Omental fat pad (tissue), 3 donors: ENCODE measurements at regions not wholly inside any gene's neighbourhood (a gene's known extent, or its start where the extent isn't known, plus 50 kb on each side); places are given as distances from the start of the nearest gene placed in this dataset.
"Not testable (repeated sequence)": the region's sequence is repeated elsewhere in the genome, so short reads cannot be mapped to it uniquely, and the experiment has no call there.

Experiments
- ATAC-seq: fragments of 150-250 bp; one replicate; pipeline ENCODE4 v1.9.1; 2016; ENCODE audit warnings: mild to moderate bottlenecking, moderate library complexity; ENCODE audit not compliant: low FRiP score
- DNase-seq: peaks from one replicate; pipeline ENCODE4 v3.0.0-alpha.2; 2019; ENCODE audit warnings: low spot score
- CTCF ChIP-seq, 3 donors: fragments of 450-650 bp; IDR thresholded peaks; one replicate each; pipeline ENCODE4 v1.5.1; 2016 to 2017; ENCODE audit warnings: antibody characterized with exemption in 3 of 3, mild to moderate bottlenecking in 3 of 3, moderate library complexity in 2 of 3

DNA sequence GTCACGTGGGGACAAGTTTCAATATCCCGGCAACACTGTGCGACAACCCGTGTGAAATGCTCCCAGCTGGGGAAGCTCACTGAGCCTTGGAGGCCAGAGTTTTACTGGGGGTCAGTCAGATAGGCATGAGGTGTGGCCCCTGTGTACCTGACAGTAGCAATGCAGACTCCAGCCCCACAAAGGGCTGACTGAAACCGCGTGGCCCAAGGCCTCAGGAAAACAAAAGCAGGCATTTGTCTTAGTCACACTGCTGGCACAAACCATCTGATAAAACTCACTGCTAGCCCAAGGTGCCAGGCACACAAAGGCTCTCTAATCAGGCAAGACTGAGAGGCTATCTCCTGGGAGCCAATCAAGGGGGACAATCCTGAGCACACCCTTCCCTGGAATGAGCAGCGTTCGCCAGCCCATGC lies 786.6 kb upstream of the RAB6C start:
- no peak for ATAC-seq
- DNase-seq = no peak
- no peak for TF ChIP-seq CTCF (IDR thresholded peaks at IDR 0.05)

- no peak for ATAC-seq
- no peak for DNase-seq
- TF ChIP-seq CTCF (IDR thresholded peaks at IDR 0.05) = no peak
These were observed 785.5 kb upstream of the RAB6C start for GRCh38 chr2:129193961-129194360.

DNA sequence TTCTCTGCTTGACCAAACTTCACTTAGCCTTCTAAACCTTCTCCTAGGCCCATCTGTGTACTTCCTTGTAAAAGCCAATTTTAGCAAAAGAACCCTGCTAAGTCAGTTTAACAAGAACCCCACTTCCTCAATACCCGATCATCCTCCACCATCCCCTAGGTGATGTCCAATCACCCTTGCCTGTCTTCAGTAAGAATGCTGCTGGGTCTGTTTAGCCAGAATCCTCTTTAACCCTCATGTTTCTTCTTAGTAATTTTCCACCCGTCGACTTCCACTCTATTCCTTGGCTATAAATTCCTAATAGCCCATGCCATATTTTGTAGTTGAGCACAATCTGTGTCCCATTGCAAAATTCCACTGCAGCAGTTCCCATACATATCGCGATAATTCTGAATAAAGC lies 780.0 kb upstream of the RAB6C start:
- ATAC-seq = no peak
- DNase-seq = no peak

DNA sequence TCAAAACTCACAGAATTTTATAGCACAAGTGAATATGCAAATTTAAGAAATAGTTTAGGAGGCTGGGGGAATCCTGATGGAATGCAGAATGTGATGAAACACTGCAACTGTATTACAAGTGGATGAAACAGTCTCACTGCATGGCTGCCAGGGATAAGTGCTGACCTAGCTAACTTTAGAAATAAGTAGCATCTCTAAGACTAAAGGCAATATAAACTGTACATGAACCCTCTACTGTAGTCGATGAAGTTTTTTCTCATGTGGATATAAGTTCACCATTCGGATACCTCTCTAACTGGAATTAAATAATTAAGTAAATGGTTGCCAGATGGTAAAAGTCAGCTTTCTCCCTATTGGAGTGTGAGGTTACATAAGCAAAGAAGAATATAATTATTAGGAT lies 777.8 kb upstream of the RAB6C start:
- no peak for ATAC-seq

More for the DNA sequence above, 780.0 kb upstream of the RAB6C start:
- TF ChIP-seq CTCF (IDR thresholded peaks at IDR 0.05) = no peak

GRCh38 chr2:129203331-129203730 lies 776.1 kb upstream of the RAB6C start:
- TF ChIP-seq CTCF (IDR thresholded peaks at IDR 0.05) = no peak
- DNase-seq (no peak), ATAC-seq (no peak)

More for the DNA sequence above, 777.8 kb upstream of the RAB6C start:
- no peak for TF ChIP-seq CTCF (IDR thresholded peaks at IDR 0.05)
- no peak for DNase-seq

DNA sequence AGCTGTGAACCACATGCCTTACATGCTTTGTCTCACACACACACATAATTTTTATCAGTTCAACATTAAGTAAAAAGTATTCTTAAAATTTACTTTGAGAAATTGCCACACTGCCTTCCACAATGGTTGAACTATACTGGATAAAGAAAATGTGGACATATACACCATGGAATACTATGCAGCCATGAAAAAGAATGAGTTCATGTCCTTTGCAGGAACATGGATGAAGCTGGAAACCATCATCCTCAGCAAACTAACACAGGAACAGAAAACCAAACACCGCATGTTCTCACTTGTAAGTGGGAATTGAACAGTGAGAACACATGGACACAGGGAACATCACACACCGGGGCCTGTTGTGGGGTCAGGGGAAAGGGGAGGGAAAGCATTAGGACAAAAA lies 774.9 kb upstream of the RAB6C start:
- not testable (repeated sequence) for ATAC-seq

DNA sequence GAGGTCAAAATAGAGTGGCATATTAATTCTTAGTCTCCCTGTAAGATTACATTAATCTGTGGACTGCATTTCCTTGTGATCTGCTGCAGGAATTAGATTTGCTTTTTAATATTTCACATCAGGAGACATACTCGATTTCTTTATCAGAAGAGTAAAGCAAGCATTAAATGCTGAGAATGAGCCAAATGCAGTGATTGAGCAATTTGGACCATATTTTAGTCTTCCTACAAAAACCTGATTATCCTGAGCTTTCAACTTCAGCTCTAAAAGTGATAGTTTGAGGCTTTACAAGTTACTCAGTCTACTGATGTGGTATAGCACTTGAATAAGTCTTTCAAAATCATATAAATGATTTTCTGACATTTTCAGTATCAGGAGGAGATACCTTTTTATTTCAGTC lies 774.3 kb upstream of the RAB6C start:
- ATAC-seq (no peak), DNase-seq (no peak)
- TF ChIP-seq CTCF (IDR thresholded peaks at IDR 0.05) = no peak

More for the DNA sequence above, 774.9 kb upstream of the RAB6C start:
- not testable (repeated sequence) for DNase-seq

DNA sequence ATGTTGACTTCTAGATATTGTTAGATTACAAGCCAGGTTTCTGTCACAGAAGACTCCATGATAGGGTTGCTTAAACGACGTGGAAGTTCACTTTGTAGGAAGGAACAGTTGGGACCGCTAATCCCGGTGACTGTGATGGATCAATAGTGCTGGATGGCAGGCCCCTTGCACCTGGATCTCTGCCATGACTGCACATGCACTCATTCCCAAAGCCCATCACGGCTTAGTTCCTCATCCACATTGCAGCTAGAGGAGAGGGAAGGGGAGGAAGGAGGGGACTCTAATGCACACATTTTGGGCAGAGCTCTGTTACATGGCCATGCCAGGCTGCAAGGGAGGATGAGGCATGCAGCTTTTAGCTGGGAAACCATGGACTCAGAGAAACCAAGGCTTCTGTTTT lies 773.7 kb upstream of the RAB6C start:
- ATAC-seq (no peak), DNase-seq (no peak)
- TF ChIP-seq CTCF (IDR thresholded peaks at IDR 0.05) = no peak
